ENCODE measurements at regions not wholly inside any gene's neighbourhood (a gene's known extent, or its start where the extent isn't known, plus 50 kb on each side); places are given as distances from the start of the nearest gene placed in this dataset.

DNA sequence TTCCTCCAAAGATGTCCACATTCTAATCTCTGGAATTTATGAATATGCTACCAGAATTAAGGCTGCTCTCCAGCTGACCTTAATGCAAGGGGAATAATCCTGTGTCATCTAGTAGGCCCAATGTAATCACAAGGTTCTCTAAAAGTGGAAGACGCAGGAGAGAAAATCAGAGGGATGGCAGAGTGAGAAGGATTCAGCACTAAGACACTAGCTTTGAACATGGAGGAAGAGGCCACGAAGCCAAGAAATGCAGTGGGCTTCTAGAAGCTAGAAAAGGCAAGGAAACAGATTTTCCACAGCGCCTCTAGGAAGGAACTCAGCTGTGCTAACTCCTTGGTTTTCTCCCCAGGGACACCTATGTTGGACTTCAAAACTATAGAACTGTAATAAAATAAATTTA is 240.7 kb upstream of the TRAM1L1 start:
- TF ChIP-seq, protein P1, sequence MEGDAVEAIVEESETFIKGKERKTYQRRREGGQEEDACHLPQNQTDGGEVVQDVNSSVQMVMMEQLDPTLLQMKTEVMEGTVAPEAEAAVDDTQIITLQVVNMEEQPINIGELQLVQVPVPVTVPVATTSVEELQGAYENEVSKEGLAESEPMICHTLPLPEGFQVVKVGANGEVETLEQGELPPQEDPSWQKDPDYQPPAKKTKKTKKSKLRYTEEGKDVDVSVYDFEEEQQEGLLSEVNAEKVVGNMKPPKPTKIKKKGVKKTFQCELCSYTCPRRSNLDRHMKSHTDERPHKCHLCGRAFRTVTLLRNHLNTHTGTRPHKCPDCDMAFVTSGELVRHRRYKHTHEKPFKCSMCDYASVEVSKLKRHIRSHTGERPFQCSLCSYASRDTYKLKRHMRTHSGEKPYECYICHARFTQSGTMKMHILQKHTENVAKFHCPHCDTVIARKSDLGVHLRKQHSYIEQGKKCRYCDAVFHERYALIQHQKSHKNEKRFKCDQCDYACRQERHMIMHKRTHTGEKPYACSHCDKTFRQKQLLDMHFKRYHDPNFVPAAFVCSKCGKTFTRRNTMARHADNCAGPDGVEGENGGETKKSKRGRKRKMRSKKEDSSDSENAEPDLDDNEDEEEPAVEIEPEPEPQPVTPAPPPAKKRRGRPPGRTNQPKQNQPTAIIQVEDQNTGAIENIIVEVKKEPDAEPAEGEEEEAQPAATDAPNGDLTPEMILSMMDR (conservative IDR thresholded peaks at IDR 0.05; ENCODE audit: low read length) = no peak
- TF ChIP-seq EZH2phosphoT487 (IDR thresholded peaks at IDR 0.05; ENCODE audit: borderline replicate concordance, low read depth, low read length) = no peak
